NT2/D1 (cell line): ENCODE measurements at regions not wholly inside any gene's neighbourhood (a gene's known extent, or its start where the extent isn't known, plus 50 kb on each side); places are given as distances from the start of the nearest gene placed in this dataset.
"Not testable (repeated sequence)": the region's sequence is repeated elsewhere in the genome, so short reads cannot be mapped to it uniquely, and the experiment has no call there.

Experiments used
- SUZ12 ChIP-seq: IDR thresholded peaks from 2 replicates; pipeline ENCODE4 v1.6.1; 2011; ENCODE audit not compliant: insufficient read length, insufficient read depth; ENCODE audit errors: extremely low read depth
- ZNF274 ChIP-seq: IDR thresholded peaks from 2 replicates; pipeline ENCODE4 v1.6.1; 2011; ENCODE audit warnings: mild to moderate bottlenecking, low read depth, low read length

- TF ChIP-seq ZNF274, SUZ12: not testable (repeated sequence)
Measured at GRCh38 chr22:23422281-23422680, 157.8 kb downstream of the IGLL1 start.
